Natural killer cell (primary cell): ENCODE measurements at regions not wholly inside any gene's neighbourhood (a gene's known extent, or its start where the extent isn't known, plus 50 kb on each side); places are given as distances from the start of the nearest gene placed in this dataset.

Experiments used
- ATAC-seq, 3 donors: fragments of 150-1000 bp in 2 of 3; fragments of 200-7000 bp in 1 of 3; cut with Tn5 transposase; 1 replicate in 1 of 3; 2 replicates in 2 of 3; pipeline ENCODE4 v1.10.0; 2021; ENCODE audit warnings: mild to moderate bottlenecking in 2 of 3, moderate library complexity in 2 of 3
- DNase-seq, 2 donors: peaks; one replicate each; pipeline versions ENCODE4 v3.0.0 to v3.0.0-alpha.2; 2013 to 2021; ENCODE audit warnings: mixed read lengths in 1 of 2
- H3K27ac ChIP-seq: one replicate; pipeline ENCODE4 v1.5.1; 2013; ENCODE audit warnings: mild to moderate bottlenecking, low read length
- H3K27me3 ChIP-seq: one replicate; pipeline ENCODE4 v1.6.1; 2013; ENCODE audit warnings: low read length; ENCODE audit not compliant: control insufficient read depth, insufficient read depth
- H3K36me3 ChIP-seq: one replicate; pipeline ENCODE4 v1.6.1; 2013; ENCODE audit warnings: low read length; ENCODE audit not compliant: control insufficient read depth, insufficient read depth
- H3K4me1 ChIP-seq: one replicate; pipeline ENCODE4 v1.6.1; 2013; ENCODE audit warnings: low read length; ENCODE audit not compliant: control insufficient read depth, insufficient read depth
- H3K4me3 ChIP-seq: one replicate; pipeline ENCODE4 v1.5.1; 2013; ENCODE audit warnings: low read length
- H3K9me3 ChIP-seq: one replicate; pipeline ENCODE4 v1.6.1; 2013; ENCODE audit warnings: low read length; ENCODE audit not compliant: control insufficient read depth, insufficient read depth
- H3K27ac Mint-ChIP-seq, 2 donors: one replicate each; pipeline ENCODE4 v1.8.0; 2022; ENCODE audit warnings: mild to moderate bottlenecking in 2 of 2, mixed read lengths in 2 of 2, moderate library complexity in 1 of 2
- H3K27me3 Mint-ChIP-seq, 2 donors: one replicate each; pipeline ENCODE4 v1.8.0; 2022; ENCODE audit warnings: low read depth in 2 of 2, mixed read lengths in 2 of 2
- H3K36me3 Mint-ChIP-seq: one replicate; pipeline ENCODE4 v1.8.0; 2022; ENCODE audit warnings: mixed read lengths
- H3K4me1 Mint-ChIP-seq, 2 donors: one replicate each; pipeline ENCODE4 v1.8.0; 2022; ENCODE audit warnings: mixed read lengths in 2 of 2
- H3K4me3 Mint-ChIP-seq: one replicate; pipeline ENCODE4 v1.8.0; 2022; ENCODE audit warnings: mild to moderate bottlenecking, moderate library complexity, mixed read lengths
- H3K9me3 Mint-ChIP-seq, 2 donors: one replicate each; pipeline ENCODE4 v1.8.0; 2022; ENCODE audit warnings: mixed read lengths in 2 of 2
- CTCF ChIP-seq: fragments of 200-600 bp; IDR thresholded peaks from one replicate; pipeline ENCODE4 v1.8.0; 2022; ENCODE audit warnings: antibody characterized with exemption
- whole genome bisulfite sequencing: methylation state at CpG from one replicate; pipeline ENCODE4 v1.1.7; 2013; ENCODE audit warnings: missing lambda C conversion rate; ENCODE audit not compliant: insufficient coverage; 5-methylcytosine and 5-hydroxymethylcytosine counted together
- intact Hi-C: fragments of 100-400 bp; cut with micrococcal nuclease; formaldehyde crosslinking; loops from one replicate; pipeline ENCODE4 v1.14.2; 2022

GRCh38 chr9:135281151-135281550 is 193.7 kb downstream of the OLFM1 start:
- no peaks in the 10 kb centered on the region for H3K9me3 ChIP-seq
- Mint-ChIP-seq H3K9me3 (no peaks in the 10 kb centered on the region), H3K27me3 (no peaks in the 10 kb centered on the region), H3K4me3 (no peak overlapping the region), H3K27ac (no peak overlapping the region), H3K36me3 (no peaks in the 10 kb centered on the region), H3K4me1 (no peaks in the 10 kb centered on the region)
- H3K36me3 ChIP-seq, result no peaks in the 10 kb centered on the region
- H3K27ac ChIP-seq, result no peak overlapping the region
- WGBS, result 81% methylated on average over 8 of the region's 8 CpGs
- H3K4me1 ChIP-seq, result no peaks in the 10 kb centered on the region
- no peak overlapping the region for H3K4me3 ChIP-seq
- no peaks in the 10 kb centered on the region for H3K27me3 ChIP-seq
- no peak for ATAC-seq
- DNase-seq, result no peak
- intact Hi-C loops, result no loop called here
- no peak for TF ChIP-seq CTCF

GRCh38 chr9:135281791-135282737 is 194.6 kb downstream of the OLFM1 start:
- H3K36me3 ChIP-seq, result no peaks in the 10 kb centered on the region
- H3K4me1 ChIP-seq, result no peaks in the 10 kb centered on the region
- Mint-ChIP-seq H3K4me3 (no peak overlapping the region), H3K4me1 (no peaks in the 10 kb centered on the region), H3K36me3 (no peaks in the 10 kb centered on the region), H3K27ac (no peak overlapping the region), H3K27me3 (no peaks in the 10 kb centered on the region), H3K9me3 (no peaks in the 10 kb centered on the region)
- peak in 1 of 2 donors; percentile 30 for DNase-seq
- H3K27ac ChIP-seq, result no peak overlapping the region
- 33% methylated on average over 23 of the region's 24 CpGs for WGBS
- ATAC-seq, result no peak
- H3K9me3 ChIP-seq, result no peaks in the 10 kb centered on the region
- H3K4me3 ChIP-seq, result no peak overlapping the region
- intact Hi-C loops, result no loop called here
- H3K27me3 ChIP-seq, result no peaks in the 10 kb centered on the region
- no peak for TF ChIP-seq CTCF

- Histone ChIP-seq H3K9me3 (no peaks in the 10 kb centered on the region), H3K27me3 (no peaks in the 10 kb centered on the region), H3K27ac (no peak overlapping the region), H3K4me1 (no peaks in the 10 kb centered on the region), H3K36me3 (no peaks in the 10 kb centered on the region), H3K4me3 (no peak overlapping the region)
- no peaks in the 10 kb centered on the region for H3K4me1 Mint-ChIP-seq
- H3K27me3 Mint-ChIP-seq, result no peaks in the 10 kb centered on the region
- H3K36me3 Mint-ChIP-seq, result no peaks in the 10 kb centered on the region
- no peak for ATAC-seq
- 65% methylated on average over 4 of the region's 4 CpGs for WGBS
- DNase-seq, result no peak
- H3K4me3 Mint-ChIP-seq, result no peak overlapping the region
- no peak for TF ChIP-seq CTCF
- no peak overlapping the region for H3K27ac Mint-ChIP-seq
- intact Hi-C loops, result no loop called here
- H3K9me3 Mint-ChIP-seq, result peaks cover 0 to 3% of the 10 kb centered on the region in 2 donors
These were observed 195.3 kb downstream of the OLFM1 start for GRCh38 chr9:135282808-135283207.
